LoVo (cell line): ENCODE measurements at regions not wholly inside any gene's neighbourhood (a gene's known extent, or its start where the extent isn't known, plus 50 kb on each side); places are given as distances from the start of the nearest gene placed in this dataset.
"Not testable (repeated sequence)": the region's sequence is repeated elsewhere in the genome, so short reads cannot be mapped to it uniquely, and the experiment has no call there.

ENCODE experiments used
- DNase-seq: peaks from one replicate; pipeline ENCODE4 v3.0.0-alpha.2; 2016; ENCODE audit warnings: low spot score

GRCh38 chr12:38016602-38017001 lies 300.0 kb upstream of the ALG10B start:
- DNase-seq: no peak

GRCh38 chr12:38025916-38026315 lies 290.7 kb upstream of the ALG10B start:
- DNase-seq: no peak

DNA sequence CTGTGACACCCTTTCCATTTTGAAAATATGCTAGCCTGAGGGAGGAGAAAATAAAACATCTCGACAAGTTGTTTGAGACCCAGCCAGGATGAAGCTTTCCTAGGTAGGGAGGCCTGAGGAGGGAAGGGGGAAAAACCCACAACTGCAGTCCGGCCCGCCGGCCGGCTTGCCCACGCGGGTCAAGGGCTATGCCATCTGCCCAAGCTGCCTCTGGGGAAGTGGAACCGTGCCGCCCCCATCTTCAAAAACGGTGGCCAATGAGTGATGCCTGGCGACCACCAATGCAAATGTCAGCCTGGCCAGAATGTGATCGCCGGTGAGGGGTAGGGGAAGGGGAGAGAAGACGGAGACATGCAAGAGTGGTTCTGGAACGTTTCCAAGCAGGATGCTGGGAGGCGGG lies 263.5 kb upstream of the ALG10B start:
- no peak for DNase-seq

DNA sequence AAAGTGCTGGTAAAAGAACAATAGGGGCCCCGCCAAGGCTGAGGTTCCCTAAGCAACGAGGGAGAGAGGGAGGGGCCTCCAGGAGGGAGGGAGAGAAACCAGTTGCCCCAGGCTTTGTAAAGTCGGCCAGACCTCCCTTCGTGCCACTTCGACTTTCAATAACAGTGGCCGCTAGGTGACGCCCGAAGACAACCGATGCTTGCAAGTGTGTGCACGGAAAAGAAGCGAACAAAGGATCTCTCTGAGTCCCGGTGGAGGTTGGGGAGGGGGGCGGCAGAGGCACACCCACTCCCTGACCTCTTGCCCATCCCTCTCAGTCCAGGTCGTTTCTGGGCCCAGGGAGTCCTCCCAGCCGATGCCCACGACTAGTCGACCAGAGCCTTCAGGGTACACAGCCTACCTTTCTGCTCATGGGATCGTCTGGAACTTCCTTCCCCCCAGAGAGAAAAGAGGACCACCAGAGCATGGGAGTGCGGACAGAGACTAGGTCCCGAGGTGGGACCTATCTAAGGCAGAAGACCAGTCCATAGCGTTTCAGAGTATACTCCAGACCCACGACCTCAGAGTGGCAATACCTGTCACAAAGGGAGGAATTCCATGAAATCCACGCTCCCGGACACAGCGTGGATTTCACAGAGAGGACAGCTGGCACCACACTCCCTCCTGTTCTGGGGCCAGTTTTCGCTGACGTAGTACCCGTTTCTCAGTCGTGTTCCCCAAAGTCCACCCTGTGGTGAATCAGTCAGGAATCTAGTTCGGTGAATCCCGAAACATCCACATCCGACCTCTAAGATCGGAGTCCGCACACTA lies 262.7 kb upstream of the ALG10B start:
- no peak for DNase-seq

DNA sequence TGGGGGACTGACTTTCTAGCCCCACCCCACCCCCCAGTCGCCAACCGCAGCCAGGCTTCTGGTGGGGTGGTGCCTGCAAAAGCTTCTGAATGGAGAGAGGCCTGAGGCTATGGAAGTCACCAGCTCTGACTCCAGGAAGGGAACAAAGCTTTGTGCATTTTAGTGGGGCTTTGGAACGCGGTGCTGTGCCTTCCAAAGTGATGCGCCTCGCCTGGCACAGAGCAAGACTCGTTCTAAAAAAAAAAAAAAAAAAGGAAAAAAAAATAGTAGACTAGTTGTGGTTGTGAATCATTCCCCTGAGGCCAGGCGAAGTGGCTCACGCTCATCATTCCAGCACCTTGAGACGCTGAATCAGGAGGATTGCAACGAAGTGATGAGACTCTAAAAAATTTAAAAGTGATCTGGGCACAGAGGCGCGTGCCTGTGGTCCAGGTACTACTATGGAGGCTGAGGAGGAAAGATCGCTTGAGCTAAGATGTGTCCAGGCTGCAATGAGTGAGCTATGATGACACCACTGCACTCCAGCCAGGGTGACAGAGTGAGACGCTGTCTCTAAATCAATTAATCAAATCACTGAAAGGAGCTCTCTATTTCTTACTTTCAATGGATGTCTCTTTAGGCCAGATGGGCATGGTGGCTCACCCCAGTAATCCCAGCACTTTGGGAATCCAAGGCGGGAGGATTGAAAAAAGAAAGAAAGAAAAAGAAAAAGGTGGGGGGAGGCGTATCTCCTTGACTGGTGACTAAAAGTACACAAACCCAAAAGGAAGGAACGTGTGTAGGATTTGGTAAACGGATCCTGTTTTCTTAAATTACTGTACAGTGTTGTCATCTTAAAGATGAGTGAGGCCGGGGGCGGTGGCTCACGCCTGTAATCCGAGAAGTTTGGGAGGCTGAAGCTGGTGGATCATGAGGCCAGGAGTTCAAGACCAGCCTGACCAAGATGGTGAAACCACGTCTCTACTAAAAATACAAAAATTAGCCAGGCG lies 259.6 kb upstream of the ALG10B start:
- DNase-seq: no peak

DNA sequence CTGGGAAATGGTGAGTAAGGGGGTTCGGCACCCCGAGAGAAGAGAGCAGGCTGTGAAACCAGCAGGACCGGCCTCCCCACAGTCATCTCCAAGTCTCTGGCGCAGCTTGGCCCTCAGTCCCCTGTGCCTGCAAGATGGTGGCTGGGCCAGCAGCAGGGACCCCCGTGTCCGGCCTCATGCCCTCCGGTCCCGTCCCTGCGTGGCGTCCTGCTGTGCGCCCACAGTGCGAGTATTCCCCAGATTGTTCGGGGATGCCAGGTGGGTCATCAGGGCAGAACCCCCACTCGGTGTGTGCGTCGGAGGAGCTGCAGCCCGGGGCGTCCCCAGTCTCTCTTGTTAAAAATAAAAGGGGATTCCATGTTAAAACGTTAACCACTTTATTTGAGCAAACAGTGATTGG lies 216.9 kb upstream of the ALG10B start:
- no peak for DNase-seq

- no peak for DNase-seq
Measured at GRCh38 chr12:38101753-38102152, 214.8 kb upstream of the ALG10B start.

GRCh38 chr12:38102197-38102596 lies 214.4 kb upstream of the ALG10B start:
- DNase-seq: no peak

GRCh38 chr12:38110026-38110699 lies 206.4 kb upstream of the ALG10B start:
- DNase-seq: no peak

GRCh38 chr12:38113991-38114390 lies 202.6 kb upstream of the ALG10B start:
- DNase-seq: no peak

DNA sequence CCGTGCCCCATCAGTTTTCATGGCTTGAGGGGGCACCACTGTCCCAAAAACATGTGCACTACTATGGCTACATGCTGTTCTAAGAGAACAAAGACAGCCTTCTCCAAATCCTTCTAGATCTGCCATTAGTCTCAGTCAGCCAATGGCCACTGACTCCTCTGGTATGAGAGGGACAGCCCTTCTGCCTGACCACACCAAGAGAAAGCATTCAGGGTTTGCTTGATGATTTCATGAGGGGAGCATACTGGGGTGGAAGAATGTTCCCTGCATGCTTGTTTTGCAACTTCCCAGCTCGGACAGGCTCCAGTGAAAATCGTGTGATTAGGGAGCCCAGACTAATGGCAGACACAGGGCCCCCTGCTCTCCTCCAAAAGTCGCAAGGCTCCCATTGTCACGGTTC lies 199.6 kb upstream of the ALG10B start:
- no peak for DNase-seq

- DNase-seq: no peak
Measured at GRCh38 chr12:38118632-38119031, 197.9 kb upstream of the ALG10B start.

DNA sequence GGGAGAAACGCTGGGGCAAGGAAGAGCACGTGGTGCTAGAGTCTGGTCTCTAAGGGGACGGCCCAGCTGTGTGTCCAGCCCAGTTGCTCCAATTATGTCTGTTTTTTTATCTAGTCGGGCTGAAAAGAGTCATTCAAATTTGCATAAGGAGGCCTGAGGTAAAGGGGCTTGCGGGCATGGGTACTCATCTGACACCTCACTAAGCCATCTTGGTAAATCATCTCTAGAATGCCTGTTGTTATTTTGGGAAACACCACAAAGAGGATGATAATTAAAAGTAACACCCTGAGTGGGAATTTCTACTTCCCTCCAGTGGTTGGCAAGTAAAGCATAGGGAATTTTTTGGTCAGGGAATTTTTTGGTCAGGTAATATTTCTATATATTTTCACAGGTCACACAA lies 196.1 kb upstream of the ALG10B start:
- DNase-seq: no peak

- not testable (repeated sequence) for DNase-seq
Measured at GRCh38 chr12:38123028-38123427, 193.5 kb upstream of the ALG10B start.

GRCh38 chr12:38123566-38124246 lies 192.9 kb upstream of the ALG10B start:
- DNase-seq: no peak

DNA sequence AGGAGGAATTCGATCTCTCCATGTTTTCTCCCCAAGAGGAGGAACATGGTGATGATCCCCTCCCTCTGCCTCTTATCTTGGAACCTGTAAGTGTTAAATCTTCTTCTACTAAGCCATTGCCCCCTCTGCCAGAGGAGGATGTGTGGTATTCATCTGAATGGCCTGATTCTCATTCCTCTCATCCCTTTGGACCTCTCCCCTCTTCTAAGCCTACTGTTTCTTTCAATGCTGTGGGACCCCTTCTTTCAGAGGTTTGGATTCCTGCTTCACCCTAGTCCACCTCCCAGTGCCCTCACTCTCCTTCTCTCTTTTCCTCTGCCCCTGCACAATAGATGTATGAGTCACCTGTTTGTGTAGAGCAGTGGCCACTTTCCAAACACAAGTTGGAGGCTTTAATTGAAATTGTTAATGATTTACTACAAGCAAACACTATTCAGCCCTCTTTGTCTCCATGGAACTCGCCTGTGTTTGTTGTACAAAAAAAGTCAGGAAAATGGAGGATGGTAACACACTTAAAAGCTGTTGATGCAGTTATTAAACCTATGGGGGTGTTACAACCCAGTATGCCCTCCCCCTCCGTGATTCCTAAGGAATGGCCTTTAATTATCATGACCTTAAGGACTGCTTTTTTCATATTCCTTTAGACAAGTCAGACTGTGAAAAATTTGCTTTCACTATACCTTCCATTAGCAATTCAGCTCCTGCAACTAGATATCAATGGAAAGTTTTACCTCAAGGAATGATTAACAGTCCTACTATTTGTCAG lies 192.1 kb upstream of the ALG10B start:
- peak; percentile 59 for DNase-seq

DNA sequence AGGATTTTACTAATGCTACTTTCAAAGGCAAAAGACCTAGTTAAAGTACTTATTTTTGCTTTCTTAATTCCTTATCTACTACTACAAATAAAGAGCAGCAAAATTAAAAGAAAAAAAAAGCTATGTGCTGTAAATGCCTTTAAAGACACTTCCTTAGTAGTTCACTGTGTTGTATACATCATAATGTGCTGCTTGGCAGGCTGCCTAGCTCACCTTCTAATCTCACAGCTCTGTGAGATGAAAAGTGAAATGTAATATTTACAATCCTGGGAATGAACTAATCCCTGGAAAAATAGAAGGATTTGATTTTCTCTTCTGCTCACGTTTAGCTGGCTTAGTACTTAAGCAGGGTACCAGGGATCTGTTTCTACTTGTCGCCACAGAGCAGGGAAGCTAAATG lies 184.4 kb upstream of the ALG10B start:
- DNase-seq: no peak

DNA sequence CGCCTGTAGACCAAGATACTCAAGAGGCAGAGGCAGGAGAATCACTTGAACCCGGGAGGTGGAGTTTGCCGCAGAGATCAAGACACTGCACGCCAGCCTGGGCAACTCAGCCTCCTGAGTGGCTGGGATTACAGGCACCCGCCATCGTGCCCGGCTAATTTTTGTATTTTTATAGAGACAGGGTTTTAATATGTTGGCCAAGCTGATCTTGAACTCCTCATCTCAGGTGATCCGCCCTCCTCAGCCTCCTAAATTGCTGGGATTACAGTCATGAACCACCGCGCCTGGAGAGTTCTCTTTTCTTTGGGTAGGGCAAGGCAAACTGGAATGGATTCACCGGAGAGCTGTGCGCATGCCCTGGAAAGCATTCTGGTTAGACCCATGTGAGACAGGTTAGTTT lies 179.3 kb upstream of the ALG10B start:
- DNase-seq: no peak

GRCh38 chr12:38137716-38138115 lies 178.9 kb upstream of the ALG10B start:
- no peak for DNase-seq

DNA sequence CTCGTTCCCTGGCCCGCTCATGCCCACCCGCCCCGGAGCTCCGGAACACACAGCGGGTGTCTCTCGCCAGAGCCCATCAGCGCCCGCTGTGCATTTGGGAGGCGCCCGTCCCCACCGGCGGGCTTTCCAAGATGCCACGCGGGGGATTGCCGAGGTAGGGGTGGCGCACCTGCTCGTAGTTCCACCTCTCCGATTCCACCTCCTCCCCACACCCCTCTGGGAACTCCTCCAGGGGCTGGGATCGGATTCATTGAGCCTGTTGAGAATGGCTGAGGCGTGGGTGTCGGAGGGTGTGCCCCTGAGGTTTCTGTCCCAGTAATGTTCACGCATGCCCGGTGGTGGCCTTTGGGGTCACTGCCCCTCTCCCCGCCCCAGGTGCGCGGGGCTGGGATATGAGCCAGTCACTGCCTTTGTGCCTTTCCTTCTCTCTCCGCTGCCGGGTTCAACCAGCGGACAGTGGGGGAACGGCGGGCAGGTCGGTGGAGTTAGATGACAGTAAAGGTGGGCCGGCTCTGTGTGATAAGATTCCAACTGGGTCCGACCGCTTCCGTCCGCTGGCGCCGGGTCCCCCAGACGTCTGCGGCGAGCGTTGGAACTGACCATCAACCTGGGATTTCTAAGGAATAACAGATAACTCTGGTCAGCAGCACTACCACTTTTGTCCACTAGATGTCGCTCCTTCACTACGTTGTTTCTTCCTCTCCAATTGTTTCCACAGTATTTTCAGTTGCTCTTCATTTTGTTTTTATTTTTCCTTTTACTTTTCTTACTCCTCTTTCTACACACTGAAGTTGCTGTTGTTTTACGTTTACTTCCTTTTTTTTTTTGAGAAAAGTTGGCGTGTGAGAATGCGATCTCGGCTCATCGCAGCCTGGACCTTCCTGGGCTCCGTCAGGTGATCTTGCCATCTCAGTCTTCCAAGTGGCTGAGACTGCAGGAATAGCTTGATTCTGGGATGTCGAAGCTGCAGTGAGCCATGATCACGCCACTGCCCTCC lies 178.1 kb upstream of the ALG10B start:
- peak; percentile 76 for DNase-seq
